Upper lobe of left lung (tissue), 4 donors: ENCODE measurements at regions not wholly inside any gene's neighbourhood (a gene's known extent, or its start where the extent isn't known, plus 50 kb on each side); places are given as distances from the start of the nearest gene placed in this dataset.

Source experiments
- POLR2A ChIP-seq, 4 donors: fragments of 450-650 bp; IDR thresholded peaks; one replicate each; pipeline ENCODE4 v1.5.1; 2016 to 2017; ENCODE audit warnings: antibody characterized with exemption in 4 of 4, mild to moderate bottlenecking in 2 of 4
- TF ChIP-seq, protein P1 (sequence below), 6 experiments: fragments of 450-650 bp in 4 of 6; fragments of 200-600 bp in 2 of 6; sonication (generic) in 2 of 6; IDR thresholded peaks; one replicate each; pipeline ENCODE4 v1.5.1; 2016 to 2019; ENCODE audit warnings: antibody characterized with exemption in 6 of 6

DNA sequence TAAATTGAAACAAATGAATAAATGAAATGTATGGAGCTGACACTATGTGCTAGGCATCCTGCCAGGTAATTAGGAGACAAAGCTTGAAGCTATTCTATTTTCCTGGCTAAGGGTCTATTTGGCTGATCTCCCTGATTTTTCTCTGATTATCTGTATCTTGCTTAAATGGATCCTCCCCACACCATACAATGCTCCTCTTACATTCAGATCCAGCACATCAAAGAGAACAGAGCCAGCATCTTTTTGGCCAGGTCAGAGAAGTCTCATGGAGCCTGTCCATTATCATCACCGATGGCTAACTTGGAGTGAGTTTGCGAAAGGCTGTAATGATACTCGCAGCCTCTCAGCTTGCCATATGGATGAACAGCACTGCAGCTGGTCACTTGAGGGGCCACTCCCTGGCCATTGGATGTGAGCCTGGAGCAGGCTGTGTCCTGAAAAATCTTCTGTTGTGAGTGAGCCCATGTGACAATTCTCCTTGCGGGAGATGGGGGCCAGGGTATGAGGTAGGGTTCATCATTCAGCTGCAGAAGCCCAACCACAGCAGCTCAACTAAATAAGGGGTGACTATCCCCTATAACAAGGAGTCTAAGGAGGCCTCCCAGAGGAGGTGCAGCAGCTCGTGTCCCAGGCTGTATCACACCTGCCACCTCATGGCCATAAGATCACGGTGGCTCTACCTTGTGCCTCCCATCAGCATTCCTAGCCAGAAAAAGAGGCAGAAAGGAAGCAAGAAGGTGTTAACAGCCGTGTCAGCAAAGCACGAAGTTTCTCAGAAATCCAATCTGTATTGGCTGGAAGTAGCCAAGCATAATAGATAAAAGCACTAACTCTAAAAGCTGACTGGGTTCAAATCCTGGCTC, 69.3 kb upstream of the ST8SIA2 start:
- TF ChIP-seq POLR2A (IDR thresholded peaks at IDR 0.05): no peak
- TF ChIP-seq, protein P1, sequence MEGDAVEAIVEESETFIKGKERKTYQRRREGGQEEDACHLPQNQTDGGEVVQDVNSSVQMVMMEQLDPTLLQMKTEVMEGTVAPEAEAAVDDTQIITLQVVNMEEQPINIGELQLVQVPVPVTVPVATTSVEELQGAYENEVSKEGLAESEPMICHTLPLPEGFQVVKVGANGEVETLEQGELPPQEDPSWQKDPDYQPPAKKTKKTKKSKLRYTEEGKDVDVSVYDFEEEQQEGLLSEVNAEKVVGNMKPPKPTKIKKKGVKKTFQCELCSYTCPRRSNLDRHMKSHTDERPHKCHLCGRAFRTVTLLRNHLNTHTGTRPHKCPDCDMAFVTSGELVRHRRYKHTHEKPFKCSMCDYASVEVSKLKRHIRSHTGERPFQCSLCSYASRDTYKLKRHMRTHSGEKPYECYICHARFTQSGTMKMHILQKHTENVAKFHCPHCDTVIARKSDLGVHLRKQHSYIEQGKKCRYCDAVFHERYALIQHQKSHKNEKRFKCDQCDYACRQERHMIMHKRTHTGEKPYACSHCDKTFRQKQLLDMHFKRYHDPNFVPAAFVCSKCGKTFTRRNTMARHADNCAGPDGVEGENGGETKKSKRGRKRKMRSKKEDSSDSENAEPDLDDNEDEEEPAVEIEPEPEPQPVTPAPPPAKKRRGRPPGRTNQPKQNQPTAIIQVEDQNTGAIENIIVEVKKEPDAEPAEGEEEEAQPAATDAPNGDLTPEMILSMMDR (IDR thresholded peaks at IDR 0.05): no peak
